ENCODE measurements at regions not wholly inside any gene's neighbourhood (a gene's known extent, or its start where the extent isn't known, plus 50 kb on each side); places are given as distances from the start of the nearest gene placed in this dataset.

DNA sequence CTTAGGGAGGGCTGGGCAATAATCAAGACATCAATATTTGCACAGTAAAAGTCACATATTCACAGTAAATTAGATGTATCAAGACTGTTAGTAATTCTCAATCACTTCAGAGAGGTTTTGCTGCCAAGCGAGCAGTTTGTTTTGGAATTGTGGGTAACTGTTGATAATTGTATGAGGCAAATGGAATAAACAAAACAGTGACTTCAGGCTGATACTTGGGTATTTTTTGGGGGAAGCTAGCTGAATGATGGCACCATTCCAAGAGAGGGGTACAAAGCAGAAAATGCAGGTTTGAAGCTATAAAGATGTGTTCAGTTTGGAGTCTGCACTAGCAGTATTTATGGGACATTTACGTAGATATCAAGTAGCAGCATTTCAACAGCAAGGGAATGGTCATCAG is 232.8 kb upstream of the ATP2B1 start:
- H4K91ac ChIP-seq (ENCODE audit: insufficient read length, low read depth, low read length): no peak overlapping the region
- H3K4me3 Mint-ChIP-seq: no peak overlapping the region
- no peak overlapping the region for H2BK15ac ChIP-seq (ENCODE audit: low read depth, low read length)
- H3T11ph ChIP-seq (ENCODE audit: low read length): no peak overlapping the region
- no peak overlapping the region for H3K4me2 ChIP-seq (ENCODE audit: insufficient read depth, insufficient read length, low read length)
- H4K8ac ChIP-seq (replicated peaks; ENCODE audit: insufficient read length, low read depth, low read length): no peak overlapping the region
- no peak overlapping the region for H2BK20ac ChIP-seq (ENCODE audit: low read depth, low read length, poor library complexity, severe bottlenecking)
- no peak overlapping the region for H3K56ac ChIP-seq (ENCODE audit: insufficient read length, low read depth, low read length)
- WGBS (ENCODE audit: extremely low coverage, insufficient read length, low lambda C conversion rate): no CpG with 5 or more reads among the region's 2 CpGs
- no peak overlapping the region for H3K18ac ChIP-seq (ENCODE audit: insufficient read length, low read depth, low read length)
- H3K27me3 Mint-ChIP-seq (ENCODE audit: low read depth): no peaks in the 10 kb centered on the region
- no peak overlapping the region for H4K5ac ChIP-seq (ENCODE audit: insufficient read length, low read depth, low read length)
- H3K23me2 ChIP-seq (ENCODE audit: insufficient read length, low read depth, low read length, poor library complexity, severe bottlenecking): no peaks in the 10 kb centered on the region
- H2AK5ac ChIP-seq (ENCODE audit: insufficient read length, low read length): no peak overlapping the region
- TF ChIP-seq, protein P1, sequence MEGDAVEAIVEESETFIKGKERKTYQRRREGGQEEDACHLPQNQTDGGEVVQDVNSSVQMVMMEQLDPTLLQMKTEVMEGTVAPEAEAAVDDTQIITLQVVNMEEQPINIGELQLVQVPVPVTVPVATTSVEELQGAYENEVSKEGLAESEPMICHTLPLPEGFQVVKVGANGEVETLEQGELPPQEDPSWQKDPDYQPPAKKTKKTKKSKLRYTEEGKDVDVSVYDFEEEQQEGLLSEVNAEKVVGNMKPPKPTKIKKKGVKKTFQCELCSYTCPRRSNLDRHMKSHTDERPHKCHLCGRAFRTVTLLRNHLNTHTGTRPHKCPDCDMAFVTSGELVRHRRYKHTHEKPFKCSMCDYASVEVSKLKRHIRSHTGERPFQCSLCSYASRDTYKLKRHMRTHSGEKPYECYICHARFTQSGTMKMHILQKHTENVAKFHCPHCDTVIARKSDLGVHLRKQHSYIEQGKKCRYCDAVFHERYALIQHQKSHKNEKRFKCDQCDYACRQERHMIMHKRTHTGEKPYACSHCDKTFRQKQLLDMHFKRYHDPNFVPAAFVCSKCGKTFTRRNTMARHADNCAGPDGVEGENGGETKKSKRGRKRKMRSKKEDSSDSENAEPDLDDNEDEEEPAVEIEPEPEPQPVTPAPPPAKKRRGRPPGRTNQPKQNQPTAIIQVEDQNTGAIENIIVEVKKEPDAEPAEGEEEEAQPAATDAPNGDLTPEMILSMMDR (conservative IDR thresholded peaks at IDR 0.05): no peak
- H4K20me1 ChIP-seq (ENCODE audit: control insufficient read depth, insufficient read depth, insufficient read length): no peaks in the 10 kb centered on the region
- no peaks in the 10 kb centered on the region for H3K79me2 ChIP-seq (ENCODE audit: insufficient read depth, low read length)
- H3K79me1 ChIP-seq (ENCODE audit: insufficient read depth, low read depth, low read length, poor library complexity, severe bottlenecking): no peaks in the 10 kb centered on the region
- H3K27me3 ChIP-seq (ENCODE audit: insufficient read depth, low read length): no peaks in the 10 kb centered on the region
- H2BK5ac ChIP-seq (ENCODE audit: insufficient read length, low read length): no peak overlapping the region
- no peak overlapping the region for H2AFZ ChIP-seq (ENCODE audit: low read length)
- no peaks in the 10 kb centered on the region; the same call in 1 of the 2 replicates for H3K4me1 ChIP-seq (ENCODE audit: insufficient read depth, low read length)
- H3K27ac Mint-ChIP-seq: no peak overlapping the region; a peak in 1 of 7 replicates
- no peak overlapping the region for H3K14ac ChIP-seq (ENCODE audit: insufficient read depth, low read length)
- no peak overlapping the region for H2BK12ac ChIP-seq (ENCODE audit: insufficient read length, low read depth, low read length)
- DNase-seq: no peak
- no peak overlapping the region for H3K27ac ChIP-seq (ENCODE audit: insufficient read length, low read depth, low read length)
- no peaks in the 10 kb centered on the region for H3K9me3 Mint-ChIP-seq
- H3K4me1 Mint-ChIP-seq: peaks cover 30 to 38% of the 10 kb centered on the region in 2 experiments
- no peaks in the 10 kb centered on the region; a peak in 1 of 7 replicates for H3K36me3 Mint-ChIP-seq (ENCODE audit: insufficient read depth in 1 of 3, low read depth in 3 of 3)
- no peak overlapping the region for H2BK120ac ChIP-seq (ENCODE audit: low read depth, low read length, poor library complexity, severe bottlenecking)
- no peak overlapping the region for H3K23ac ChIP-seq (ENCODE audit: insufficient read length, low read depth, low read length)
- no peak overlapping the region for H3K4ac ChIP-seq (ENCODE audit: low read depth, low read length)
- H3K9me3 ChIP-seq (ENCODE audit: control insufficient read depth, low read depth, low read length): no peaks in the 10 kb centered on the region
- no peak overlapping the region for H3K9ac ChIP-seq (ENCODE audit: extremely low read depth, insufficient read length, low read length)

Measured in H9 (cell line).